ENCODE measurements at regions not wholly inside any gene's neighbourhood (a gene's known extent, or its start where the extent isn't known, plus 50 kb on each side); places are given as distances from the start of the nearest gene placed in this dataset.

DNA sequence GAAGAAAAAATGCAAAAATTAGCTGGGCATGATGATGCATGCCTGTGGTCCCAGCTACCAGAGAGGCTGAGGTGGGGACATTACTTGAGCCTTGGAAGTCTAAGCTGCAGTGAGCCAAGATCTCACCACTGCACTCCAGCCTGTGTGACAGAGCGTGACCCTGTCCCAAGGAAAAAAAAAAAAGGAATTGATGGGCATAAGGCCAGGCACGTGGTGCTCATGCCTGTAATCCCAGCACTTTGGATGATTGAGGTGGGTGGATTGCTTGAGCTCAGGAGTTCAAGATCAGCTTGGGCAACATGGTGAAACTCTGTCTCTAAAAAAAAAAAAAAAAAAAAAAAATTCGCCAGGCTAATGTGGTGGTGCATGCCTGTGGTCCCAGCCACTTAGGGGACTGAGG lies 55.8 kb upstream of the ATP2B4 start:
- TF ChIP-seq EZH2 (IDR thresholded peaks at IDR 0.05; ENCODE audit: low read depth) (no peak), CTCF (conservative IDR thresholded peaks at IDR 0.05) (no peak)
